Esophagus muscularis mucosa (tissue), 3 donors: ENCODE measurements at regions not wholly inside any gene's neighbourhood (a gene's known extent, or its start where the extent isn't known, plus 50 kb on each side); places are given as distances from the start of the nearest gene placed in this dataset.

Source experiments
- CTCF ChIP-seq, 3 experiments: fragments of 200-600 bp in 2 of 3; fragments of 450-650 bp in 1 of 3; sonication (generic) in 2 of 3; IDR thresholded peaks; one replicate each; pipeline ENCODE4 v1.5.1; 2017 to 2019; ENCODE audit warnings: antibody characterized with exemption in 3 of 3, mild to moderate bottlenecking in 2 of 3, moderate library complexity in 1 of 3
- EP300 ChIP-seq: sonication (generic); formaldehyde crosslinking; IDR thresholded peaks from one replicate; pipeline ENCODE4 v1.6.1; 2017; ENCODE audit warnings: antibody characterized with exemption

GRCh38 chr2:224310943-224311625 lies 90.8 kb downstream of the FAM124B start:
- no peak for TF ChIP-seq EP300
- TF ChIP-seq CTCF (IDR thresholded peaks at IDR 0.05) = no peak
